Stimulated activated CD8-positive, alpha-beta memory T cell treated with anti-CD3 and anti-CD28 coated beads, Interleukin-7, amount 100 ng/mL, for 48 hours (primary cell): ENCODE measurements at regions not wholly inside any gene's neighbourhood (a gene's known extent, or its start where the extent isn't known, plus 50 kb on each side); places are given as distances from the start of the nearest gene placed in this dataset.

Source experiments
- DNase-seq, 2 donors: peaks; one replicate each; pipeline ENCODE4 v3.0.0-alpha.2; 2020; ENCODE audit warnings: low read depth in 1 of 2; ENCODE audit errors: extremely low read depth in 1 of 2

DNA sequence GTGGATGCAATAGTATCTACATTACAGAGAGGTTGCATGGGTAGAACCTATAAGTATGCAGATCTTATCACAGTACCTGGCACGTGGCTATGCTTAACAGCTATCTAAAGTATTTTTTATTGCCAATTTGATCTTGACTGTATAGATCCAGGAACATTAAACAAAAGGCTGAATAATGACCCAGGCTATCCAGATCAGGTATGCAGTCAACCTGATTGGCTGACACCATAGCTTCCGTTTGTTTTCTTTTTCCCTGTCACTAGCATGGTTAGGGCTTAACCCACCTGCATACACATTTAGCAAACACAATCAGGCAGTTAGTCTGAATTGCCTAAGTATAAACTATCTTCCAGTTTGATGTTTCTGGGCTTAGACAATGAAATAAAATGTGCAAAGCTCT lies 264.9 kb upstream of the PLXNA2 start:
- DNase-seq, result no peak

- DNase-seq, result no peak
Measured at GRCh38 chr1:208510192-208510952, 266.2 kb upstream of the PLXNA2 start.

- DNase-seq, result no peak
Measured at GRCh38 chr1:208511242-208511860, 267.2 kb upstream of the PLXNA2 start.

DNA sequence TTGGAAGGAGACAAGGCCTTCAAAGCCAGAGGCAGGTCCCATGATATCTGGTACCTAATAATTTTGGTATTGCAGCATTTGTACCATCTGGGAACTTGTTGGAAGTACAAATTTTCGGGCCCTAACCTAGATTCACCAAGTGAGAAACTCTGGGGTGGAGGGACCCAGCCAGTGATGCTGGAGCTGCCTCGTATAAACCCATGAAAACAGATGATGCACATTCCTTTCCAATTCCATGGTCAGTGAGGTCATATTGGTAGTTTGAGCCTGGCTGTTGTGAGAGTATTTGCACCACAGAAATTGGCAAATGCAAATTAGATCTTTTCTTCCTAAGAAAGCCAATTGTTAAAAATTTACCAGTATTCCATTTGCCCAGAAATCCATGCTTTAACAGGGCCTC lies 269.6 kb upstream of the PLXNA2 start:
- DNase-seq, result no peak

DNA sequence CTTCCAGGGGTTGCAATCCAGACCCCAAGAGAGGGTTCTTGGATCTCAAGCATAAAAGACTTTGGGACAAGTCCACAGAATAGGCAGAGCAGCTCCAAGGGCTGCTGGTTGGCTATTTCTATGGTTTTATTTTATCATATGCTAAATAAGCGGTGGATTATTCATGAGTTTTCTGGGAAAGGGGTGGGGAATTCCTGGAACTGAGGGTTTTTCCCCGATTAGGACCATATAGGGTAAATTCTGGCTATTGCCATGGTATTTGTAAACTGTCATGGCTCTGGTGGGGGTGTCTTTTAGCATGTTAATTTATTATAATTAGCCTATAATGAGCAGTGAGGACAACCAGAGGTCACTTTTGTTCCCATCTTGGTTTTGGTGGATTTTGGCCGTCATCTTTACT lies 270.9 kb upstream of the PLXNA2 start:
- no peak for DNase-seq

GRCh38 chr1:208516780-208517179 lies 272.6 kb upstream of the PLXNA2 start:
- no peak for DNase-seq

DNA sequence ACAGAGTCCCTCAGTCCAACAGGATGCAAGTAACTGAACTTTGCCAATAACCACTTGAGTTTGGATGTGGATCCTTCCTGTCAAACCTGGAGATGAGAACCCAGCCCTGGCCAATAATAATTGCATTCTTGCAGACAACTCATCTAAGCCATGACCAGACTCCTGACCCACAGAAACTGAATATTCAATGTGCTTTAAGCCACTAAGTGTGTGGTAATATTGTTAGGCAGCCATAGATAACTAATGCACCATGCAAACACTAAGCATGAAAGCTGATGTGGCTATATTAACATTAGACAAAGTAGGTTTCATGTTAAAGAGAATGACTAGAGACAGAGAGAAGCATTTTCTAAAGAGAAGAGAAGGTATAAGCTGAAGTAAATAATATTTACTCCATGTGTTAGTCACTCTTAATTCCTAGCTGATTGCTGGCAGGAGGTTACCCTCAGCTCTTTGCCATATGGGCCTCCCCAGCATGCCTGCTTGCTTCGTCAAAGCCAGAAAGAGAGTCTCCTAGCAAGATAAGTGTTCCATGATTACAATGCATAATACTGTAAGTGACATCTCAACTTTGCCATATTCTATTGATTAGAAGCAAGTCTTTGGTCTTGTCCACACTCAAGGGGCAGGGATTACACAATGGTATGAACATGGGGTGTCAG lies 276.4 kb upstream of the PLXNA2 start:
- DNase-seq, result no peak

GRCh38 chr1:208521534-208521933 lies 277.4 kb upstream of the PLXNA2 start:
- DNase-seq, result no peak

DNA sequence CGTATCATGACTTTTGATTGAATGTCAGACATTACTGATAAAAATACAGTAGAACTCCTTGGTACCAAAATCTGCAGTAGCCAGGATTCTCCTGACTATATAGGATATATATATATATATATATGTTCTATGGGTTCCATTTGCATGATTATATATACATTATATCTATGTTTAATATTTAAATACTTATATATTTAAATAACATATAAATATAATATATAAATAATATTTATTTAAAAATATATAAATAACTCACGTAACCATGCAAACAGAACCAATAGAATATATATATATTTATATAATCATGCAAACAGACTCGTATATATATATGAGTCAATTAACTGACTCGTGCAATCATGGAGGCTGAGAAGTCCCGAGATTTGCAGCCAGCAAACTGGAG lies 278.8 kb upstream of the PLXNA2 start:
- DNase-seq, result no peak

GRCh38 chr1:208524376-208524775 lies 280.2 kb upstream of the PLXNA2 start:
- DNase-seq, result no peak

DNA sequence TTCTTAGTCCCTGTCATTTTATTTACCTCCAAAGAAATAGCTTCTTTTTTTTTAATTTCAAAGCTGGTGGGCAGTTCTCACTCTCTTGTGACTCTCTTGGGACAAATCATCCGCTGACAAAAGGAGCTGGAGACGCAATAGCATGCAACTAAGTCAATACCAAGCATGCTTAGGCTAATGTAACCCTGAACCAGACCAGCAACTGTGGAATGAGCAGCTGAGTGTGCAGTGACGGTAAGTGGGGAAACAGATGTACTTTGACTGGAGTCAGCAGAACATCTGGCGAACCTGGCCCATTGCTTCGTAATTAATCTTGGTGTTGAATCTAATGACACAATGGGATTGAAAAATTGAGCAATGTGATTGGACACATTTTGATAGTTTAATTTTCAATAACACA lies 280.7 kb upstream of the PLXNA2 start:
- DNase-seq, result no peak

DNA sequence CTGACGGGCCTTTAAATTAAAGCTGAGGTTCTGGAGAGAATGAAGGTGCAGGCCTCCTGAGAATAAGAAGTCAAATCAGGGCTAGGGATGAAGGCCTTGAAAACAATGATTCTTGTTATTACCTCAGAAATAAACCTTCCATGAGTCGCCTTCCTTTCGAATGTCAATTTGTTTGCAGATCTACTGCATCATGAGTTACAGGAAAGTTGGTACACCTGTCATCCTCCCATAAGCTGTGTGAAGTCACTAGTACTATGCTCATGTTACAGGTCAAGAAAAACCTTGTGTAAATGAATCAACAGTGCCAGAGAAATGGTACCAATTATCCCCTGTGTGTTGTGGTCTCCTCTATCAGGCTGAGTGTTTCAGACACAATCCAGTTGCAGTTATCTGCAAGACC lies 281.2 kb upstream of the PLXNA2 start:
- DNase-seq, result no peak

DNA sequence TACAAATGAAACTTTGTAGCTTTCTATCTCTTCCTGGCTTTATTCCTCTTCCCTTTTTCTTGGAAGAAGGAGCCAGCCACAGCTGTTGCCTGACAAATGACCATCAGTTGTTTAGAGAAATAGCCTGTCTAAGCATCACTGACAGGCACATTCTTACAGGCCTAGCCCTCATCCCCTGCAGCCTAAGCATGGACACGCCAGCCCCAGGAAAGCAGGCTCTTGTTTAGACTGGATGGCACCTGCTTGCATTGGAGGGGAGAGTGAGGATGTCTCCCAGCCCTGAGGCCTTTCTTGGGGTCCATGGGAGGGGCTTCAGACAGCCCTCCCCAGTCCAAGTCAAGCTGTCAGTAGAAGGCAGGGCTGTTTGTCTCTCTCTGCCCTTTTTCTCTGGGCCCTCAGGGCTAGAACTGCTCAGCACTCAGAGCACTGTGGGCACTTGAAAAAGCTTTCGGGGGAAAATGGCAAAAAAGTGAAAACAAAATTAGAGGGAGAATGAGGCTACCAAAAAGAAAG lies 282.5 kb upstream of the PLXNA2 start:
- DNase-seq, result no peak

GRCh38 chr1:208527156-208527555 lies 283.0 kb upstream of the PLXNA2 start:
- DNase-seq, result no peak

GRCh38 chr1:208528578-208529240 lies 284.5 kb upstream of the PLXNA2 start:
- no peak for DNase-seq

- DNase-seq, result no peak
Measured at GRCh38 chr1:208531003-208531750, 287.0 kb upstream of the PLXNA2 start.

DNA sequence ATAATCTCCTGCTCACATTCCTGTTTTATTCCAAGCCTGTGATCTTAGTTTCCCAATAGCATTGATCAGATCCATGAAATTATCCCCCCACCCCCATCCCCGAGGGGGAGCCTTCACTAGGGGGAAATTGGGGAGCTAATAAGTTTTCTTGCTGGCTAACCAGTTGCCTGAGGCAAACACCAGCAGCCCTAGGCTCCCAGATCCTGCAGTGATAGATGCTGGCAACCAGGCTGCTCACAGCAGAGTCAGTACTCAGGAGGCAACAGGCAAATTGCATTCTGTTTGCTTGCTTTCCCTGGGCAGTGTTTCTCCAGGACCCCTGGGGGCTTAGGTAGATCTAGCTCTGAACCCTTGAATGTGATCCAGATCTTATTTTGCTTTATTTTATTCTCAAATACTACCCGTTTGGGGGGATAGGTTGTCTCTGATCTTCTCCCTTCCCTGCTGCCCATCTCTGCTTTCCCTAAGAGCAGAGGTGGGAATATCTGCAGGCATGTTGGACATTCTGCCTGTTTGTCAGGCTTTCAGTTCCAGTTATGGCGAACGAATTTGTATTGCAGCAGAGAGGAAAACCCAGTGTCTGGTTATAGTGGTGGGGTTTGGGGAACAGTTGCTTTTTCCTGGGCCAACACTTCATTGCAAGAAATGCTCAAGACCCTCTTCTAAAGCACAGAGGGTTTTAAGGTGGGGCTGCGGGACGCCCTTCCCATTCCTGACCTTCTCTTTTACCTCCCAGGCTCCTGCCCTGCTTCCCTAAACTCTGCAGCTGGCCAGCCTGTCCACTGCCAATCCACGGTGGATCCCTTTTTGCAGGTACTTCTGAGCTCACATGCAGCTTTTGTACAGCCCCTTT lies 289.8 kb upstream of the PLXNA2 start:
- no peak for DNase-seq

- DNase-seq, result no peak
Measured at GRCh38 chr1:208534599-208534897, 290.4 kb upstream of the PLXNA2 start.

DNA sequence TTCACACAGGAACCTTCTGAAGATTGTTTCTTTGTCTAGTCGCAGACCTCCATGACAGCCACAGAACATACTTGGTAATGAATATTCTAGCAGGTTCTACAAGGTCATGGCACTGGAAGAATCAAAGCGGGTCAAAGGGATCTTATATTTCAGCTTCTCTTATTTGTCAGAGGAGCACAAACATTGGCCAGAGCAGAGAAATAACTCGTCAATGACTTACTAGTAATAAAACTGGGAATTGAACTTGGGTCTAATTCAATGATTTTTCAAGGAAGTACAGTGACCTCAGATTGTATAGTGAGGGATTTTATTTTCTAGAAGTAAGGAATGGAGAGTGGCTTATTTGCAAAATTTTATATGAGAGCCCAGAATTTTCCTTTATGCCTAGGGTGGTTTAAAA lies 290.8 kb upstream of the PLXNA2 start:
- DNase-seq, result no peak

- DNase-seq, result no peak
Measured at GRCh38 chr1:208535511-208535910, 291.3 kb upstream of the PLXNA2 start.
